GM12864 (cell line): ENCODE measurements at regions not wholly inside any gene's neighbourhood (a gene's known extent, or its start where the extent isn't known, plus 50 kb on each side); places are given as distances from the start of the nearest gene placed in this dataset.

ENCODE experiments used
- DNase-seq: peaks from one replicate; pipeline ENCODE4 v3.0.0-alpha.2; 2011; ENCODE audit warnings: low read depth
- H3K4me3 ChIP-seq: 2 replicates; pipeline ENCODE4 v1.5.1; 2011; ENCODE audit warnings: mild to moderate bottlenecking, low read depth, low read length, control low read depth
- TF ChIP-seq, protein P1 (sequence below): IDR thresholded peaks from 2 replicates; pipeline ENCODE4 v1.5.1; 2011; ENCODE audit warnings: low read depth, mild to moderate bottlenecking, moderate library complexity, low read length, control low read depth, inconsistent platforms; ENCODE audit errors: missing control alignments

DNA sequence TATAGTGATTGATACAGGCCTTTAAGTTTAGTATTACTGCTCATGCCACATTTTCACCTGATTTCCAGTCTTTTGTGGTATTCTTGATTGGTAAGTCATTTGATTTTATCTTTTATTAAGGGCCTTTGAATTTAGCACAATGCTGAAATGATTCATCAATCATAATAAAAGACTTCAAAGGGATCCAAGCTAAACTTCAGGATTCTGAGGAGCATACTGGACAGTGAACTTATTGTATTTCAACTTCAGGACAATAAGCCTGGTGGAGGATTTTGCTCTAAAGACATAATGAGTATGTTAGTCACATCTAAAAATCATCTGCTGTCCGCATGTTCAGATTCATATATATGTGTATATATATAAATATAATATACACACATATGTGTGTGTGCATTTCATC lies 233.3 kb downstream of the SETD4 start:
- TF ChIP-seq, protein P1, sequence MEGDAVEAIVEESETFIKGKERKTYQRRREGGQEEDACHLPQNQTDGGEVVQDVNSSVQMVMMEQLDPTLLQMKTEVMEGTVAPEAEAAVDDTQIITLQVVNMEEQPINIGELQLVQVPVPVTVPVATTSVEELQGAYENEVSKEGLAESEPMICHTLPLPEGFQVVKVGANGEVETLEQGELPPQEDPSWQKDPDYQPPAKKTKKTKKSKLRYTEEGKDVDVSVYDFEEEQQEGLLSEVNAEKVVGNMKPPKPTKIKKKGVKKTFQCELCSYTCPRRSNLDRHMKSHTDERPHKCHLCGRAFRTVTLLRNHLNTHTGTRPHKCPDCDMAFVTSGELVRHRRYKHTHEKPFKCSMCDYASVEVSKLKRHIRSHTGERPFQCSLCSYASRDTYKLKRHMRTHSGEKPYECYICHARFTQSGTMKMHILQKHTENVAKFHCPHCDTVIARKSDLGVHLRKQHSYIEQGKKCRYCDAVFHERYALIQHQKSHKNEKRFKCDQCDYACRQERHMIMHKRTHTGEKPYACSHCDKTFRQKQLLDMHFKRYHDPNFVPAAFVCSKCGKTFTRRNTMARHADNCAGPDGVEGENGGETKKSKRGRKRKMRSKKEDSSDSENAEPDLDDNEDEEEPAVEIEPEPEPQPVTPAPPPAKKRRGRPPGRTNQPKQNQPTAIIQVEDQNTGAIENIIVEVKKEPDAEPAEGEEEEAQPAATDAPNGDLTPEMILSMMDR, result no peak
- no peak overlapping the region for H3K4me3 ChIP-seq
- no peak for DNase-seq

DNA sequence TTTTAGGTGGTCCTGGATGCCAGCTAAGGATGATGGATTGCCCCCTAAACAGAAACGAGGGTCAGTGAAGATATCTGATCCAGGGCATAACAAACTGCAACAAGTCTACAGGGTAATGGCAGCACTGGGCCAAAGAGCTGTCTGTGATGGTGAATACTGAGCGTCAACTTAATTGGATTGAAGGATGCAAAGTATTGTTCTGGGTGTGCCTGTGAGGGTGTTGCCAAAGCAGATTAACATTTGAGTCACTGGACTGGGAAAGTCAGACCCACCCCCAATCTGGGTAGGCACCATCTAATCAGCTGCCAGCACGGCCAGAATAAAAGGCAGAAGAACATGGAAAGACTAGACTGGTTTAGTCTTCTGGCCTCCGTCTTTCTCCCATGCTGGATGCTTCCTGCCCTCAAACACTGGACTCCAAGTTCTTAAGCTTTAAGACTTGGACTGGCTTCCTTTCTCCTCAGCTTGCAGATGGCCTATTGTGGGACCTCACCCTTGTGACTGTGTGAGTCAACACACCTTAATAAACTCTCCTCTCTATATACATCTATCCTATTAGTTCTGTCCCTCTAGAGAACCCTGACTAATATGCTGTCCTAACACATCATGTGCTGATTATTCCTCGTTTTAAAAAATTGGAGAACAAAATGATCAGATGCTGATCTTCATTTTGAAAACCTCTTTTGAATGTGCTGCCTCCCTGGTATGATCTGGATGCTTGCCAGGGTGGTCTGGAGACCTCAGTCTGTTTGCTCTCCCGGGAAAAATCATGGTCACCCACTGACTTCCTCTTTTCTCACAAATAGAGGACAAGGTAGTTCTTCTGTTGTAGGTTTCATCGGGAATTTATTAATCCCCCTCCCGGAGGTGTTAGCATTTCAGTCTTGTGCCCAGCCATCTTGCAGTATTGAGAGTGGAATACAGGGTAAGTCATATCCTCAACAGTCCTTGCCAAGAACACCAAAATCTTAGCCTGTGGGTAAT lies 234.7 kb downstream of the SETD4 start:
- TF ChIP-seq, protein P1, result no peak
- H3K4me3 ChIP-seq, result no peak overlapping the region
- DNase-seq, result no peak

DNA sequence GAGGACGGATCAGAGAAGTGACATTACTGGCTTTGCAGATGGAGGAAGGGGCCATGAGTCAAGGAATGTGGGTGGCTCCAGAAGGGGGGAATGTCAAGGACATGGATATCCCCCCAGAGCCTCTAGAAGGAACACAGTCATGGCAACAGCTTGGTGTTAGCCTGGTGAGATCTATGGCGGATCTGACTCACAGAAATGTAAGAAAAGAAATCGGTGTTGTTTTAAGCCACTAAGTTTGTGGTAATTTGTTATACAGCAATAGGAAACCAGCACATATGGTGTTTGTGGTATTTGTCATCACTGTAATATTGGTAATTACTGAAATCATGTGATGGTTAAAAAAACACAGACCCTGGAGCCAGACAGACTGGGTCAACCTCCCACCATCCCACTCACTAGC lies 236.2 kb downstream of the SETD4 start:
- TF ChIP-seq, protein P1, result no peak
- no peak overlapping the region for H3K4me3 ChIP-seq
- DNase-seq, result no peak

DNA sequence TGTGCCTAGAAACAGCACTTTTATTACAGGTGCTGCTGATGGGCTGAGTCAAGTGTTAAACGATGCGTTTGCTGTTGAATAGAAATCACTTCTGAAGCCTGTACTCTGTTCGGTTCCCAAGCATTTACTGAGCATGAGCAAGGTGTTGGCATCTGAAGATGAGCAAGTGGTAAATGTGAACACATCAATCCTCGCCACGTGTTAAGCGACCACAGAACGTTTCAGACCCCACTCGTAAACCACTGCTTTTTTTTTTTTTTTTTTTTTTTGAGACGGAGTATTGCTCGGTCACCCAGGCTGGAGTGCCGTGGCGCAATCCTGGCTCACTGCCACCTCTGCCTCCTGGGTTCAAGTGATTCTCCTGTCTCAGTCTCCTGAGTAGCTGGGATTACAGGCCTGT lies 241.2 kb downstream of the SETD4 start:
- TF ChIP-seq, protein P1, result no peak

DNA sequence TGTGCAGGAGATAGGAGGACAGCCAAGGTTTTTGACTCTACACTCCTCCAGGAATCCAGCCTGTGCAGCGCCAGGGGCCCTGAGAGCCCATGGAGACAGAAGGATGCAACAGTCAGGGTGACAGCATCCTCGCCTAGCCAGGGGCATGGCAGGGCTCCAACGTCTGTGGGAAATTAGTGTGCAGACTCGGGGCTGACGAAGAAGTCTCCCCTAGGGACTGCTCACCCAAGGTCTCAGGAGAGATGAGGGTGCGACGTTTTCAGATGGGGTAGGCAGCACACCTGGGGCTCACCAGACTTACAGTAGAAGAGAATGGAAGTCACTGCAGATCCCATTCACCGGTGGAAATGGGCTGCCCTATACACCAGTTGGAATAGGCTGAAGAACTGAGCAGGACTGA lies 241.7 kb downstream of the SETD4 start:
- H3K4me3 ChIP-seq, result no peak overlapping the region
- TF ChIP-seq, protein P1, result no peak
- DNase-seq, result no peak

More for the DNA sequence above, 241.2 kb downstream of the SETD4 start:
- DNase-seq, result no peak
- no peak overlapping the region for H3K4me3 ChIP-seq

DNA sequence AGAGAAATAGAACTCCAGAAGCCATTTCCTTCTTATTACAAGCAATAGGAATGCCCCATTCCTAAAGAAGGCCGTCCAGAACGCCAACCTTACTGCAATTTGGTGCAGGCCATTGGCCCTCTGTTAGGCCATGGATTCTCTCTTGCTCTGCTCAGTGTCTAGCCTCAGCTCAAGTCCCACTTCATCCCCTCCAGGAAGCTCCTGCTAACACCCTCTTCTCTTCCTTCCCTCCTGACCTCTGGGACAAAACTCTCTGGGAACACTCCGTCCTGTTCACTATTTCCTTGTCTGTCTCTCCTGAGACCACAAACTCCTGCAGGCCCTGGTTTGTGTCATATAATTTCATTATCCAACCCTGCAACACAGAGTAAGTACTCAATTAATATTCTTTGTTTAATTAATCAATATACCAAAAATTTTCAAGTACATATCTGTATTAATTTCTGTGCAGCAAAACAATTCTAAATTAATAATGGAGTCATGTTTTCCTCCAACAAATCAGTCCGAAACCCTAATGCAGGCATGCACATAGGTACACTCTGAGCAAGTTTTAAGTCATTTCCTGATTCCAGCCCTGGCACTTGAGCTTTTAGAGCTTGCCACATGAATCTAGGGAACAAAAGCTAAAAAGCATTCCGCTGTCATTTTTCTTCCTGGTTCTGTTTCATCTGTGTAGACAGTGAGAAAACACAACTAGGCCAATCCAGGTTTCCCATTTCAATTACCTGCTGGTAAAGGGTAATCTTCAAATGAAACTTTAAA lies 245.3 kb downstream of the SETD4 start:
- TF ChIP-seq, protein P1, result no peak
- no peak for DNase-seq
- no peak overlapping the region for H3K4me3 ChIP-seq
